Esophagus muscularis mucosa (tissue), 4 donors: ENCODE measurements at regions not wholly inside any gene's neighbourhood (a gene's known extent, or its start where the extent isn't known, plus 50 kb on each side); places are given as distances from the start of the nearest gene placed in this dataset.

Experiments used
- DNase-seq: peaks from one replicate; pipeline ENCODE4 v3.0.0-alpha.2; 2017; ENCODE audit errors: extremely low spot score
- H3K27ac ChIP-seq, 4 donors: fragments of 200-600 bp; sonication (generic); replicated peaks in 1 of 4; 1 replicate in 3 of 4; 2 replicates in 1 of 4; pipeline ENCODE4 v1.5.1; 2016 to 2019; ENCODE audit warnings: mild to moderate bottlenecking in 1 of 4
- H3K27me3 ChIP-seq, 4 donors: fragments of 200-600 bp; sonication (generic); one replicate each; pipeline versions ENCODE4 v1.5.1 to v1.6.0; 2016 to 2019
- H3K36me3 ChIP-seq, 4 donors: fragments of 200-600 bp; sonication (generic); one replicate each; pipeline ENCODE4 v1.5.1; 2016 to 2019
- H3K4me1 ChIP-seq, 4 donors: fragments of 200-600 bp; sonication (generic); one replicate each; pipeline ENCODE4 v1.5.1; 2016 to 2019
- H3K4me3 ChIP-seq, 4 donors: fragments of 200-600 bp; sonication (generic); 1 replicate in 2 of 4; 2 replicates in 2 of 4; pipeline ENCODE4 v1.5.1; 2016 to 2019; ENCODE audit warnings: mild to moderate bottlenecking in 4 of 4, moderate library complexity in 1 of 4
- H3K9me3 ChIP-seq, 4 donors: fragments of 200-600 bp; sonication (generic); 1 replicate in 3 of 4; 2 replicates in 1 of 4; pipeline ENCODE4 v1.5.1; 2016 to 2019
- CTCF ChIP-seq, 3 experiments: fragments of 200-600 bp in 2 of 3; fragments of 450-650 bp in 1 of 3; sonication (generic) in 2 of 3; IDR thresholded peaks; one replicate each; pipeline ENCODE4 v1.5.1; 2017 to 2019; ENCODE audit warnings: antibody characterized with exemption in 3 of 3, mild to moderate bottlenecking in 2 of 3, moderate library complexity in 1 of 3
- EP300 ChIP-seq: sonication (generic); formaldehyde crosslinking; IDR thresholded peaks from one replicate; pipeline ENCODE4 v1.6.1; 2017; ENCODE audit warnings: antibody characterized with exemption
- POLR2A ChIP-seq: fragments of 450-650 bp; IDR thresholded peaks from one replicate; pipeline ENCODE4 v1.6.1; 2017; ENCODE audit warnings: antibody characterized with exemption, moderate library complexity, mild to moderate bottlenecking, low read depth
- POLR2AphosphoS5 ChIP-seq, 2 donors: sonication (generic); formaldehyde crosslinking; IDR thresholded peaks; one replicate each; pipeline ENCODE4 v1.6.1; 2017; ENCODE audit warnings: antibody characterized with exemption in 2 of 2
- WGBS: methylation state at CpG from one replicate; pipeline ENCODE4 v1.1.5; 2018; 5-methylcytosine and 5-hydroxymethylcytosine counted together
- intact Hi-C: fragments of 100-400 bp; cut with DNase I; formaldehyde crosslinking; loops from one replicate; pipeline ENCODE4 v1.15.1; 2023

GRCh38 chr2:60302377-60303126 is 250.9 kb downstream of the BCL11A start:
- H3K4me1 ChIP-seq: peaks cover 0 to 7% (median 2%) of the 10 kb centered on the region in 4 donors
- 93% methylated on average over 6 of the region's 6 CpGs for WGBS
- no peaks in the 10 kb centered on the region for H3K36me3 ChIP-seq
- intact Hi-C loops: no loop called here
- TF ChIP-seq POLR2A: no peak
- TF ChIP-seq POLR2AphosphoS5 (IDR thresholded peaks at IDR 0.05): no peak
- TF ChIP-seq EP300: no peak
- no peak for TF ChIP-seq CTCF (IDR thresholded peaks at IDR 0.05)
- DNase-seq: no peak
- no peak overlapping the region for H3K27ac ChIP-seq
- no peak overlapping the region for H3K4me3 ChIP-seq
- peaks cover 0 to 1% (median 0%) of the 10 kb centered on the region in 4 donors for H3K27me3 ChIP-seq
- H3K9me3 ChIP-seq: no peaks in the 10 kb centered on the region

GRCh38 chr2:60301726-60302125 is 251.7 kb downstream of the BCL11A start:
- Histone ChIP-seq H3K4me1 (peaks cover 0 to 7% (median 2%) of the 10 kb centered on the region in 4 donors), H3K9me3 (no peaks in the 10 kb centered on the region), H3K27me3 (peaks cover 0 to 6% (median 0%) of the 10 kb centered on the region in 4 donors), H3K36me3 (no peaks in the 10 kb centered on the region), H3K27ac (no peak overlapping the region), H3K4me3 (no peak overlapping the region)
- WGBS: 85% methylated on average over 3 of the region's 3 CpGs
- intact Hi-C loops: no loop called here
- TF ChIP-seq CTCF (IDR thresholded peaks at IDR 0.05): no peak
- TF ChIP-seq POLR2A: no peak
- no peak for TF ChIP-seq POLR2AphosphoS5 (IDR thresholded peaks at IDR 0.05)
- TF ChIP-seq EP300: no peak
- no peak for DNase-seq

GRCh38 chr2:60299179-60299578 is 254.3 kb downstream of the BCL11A start:
- H3K36me3 ChIP-seq: no peaks in the 10 kb centered on the region
- no peak overlapping the region for H3K4me3 ChIP-seq
- no peaks in the 10 kb centered on the region for H3K9me3 ChIP-seq
- TF ChIP-seq EP300 (no peak), CTCF (IDR thresholded peaks at IDR 0.05) (no peak), POLR2A (no peak), POLR2AphosphoS5 (IDR thresholded peaks at IDR 0.05) (no peak)
- 81% methylated on average over 8 of the region's 8 CpGs for WGBS
- peaks cover 0 to 21% (median 0%) of the 10 kb centered on the region in 4 donors for H3K27me3 ChIP-seq
- DNase-seq: no peak
- no peaks in the 10 kb centered on the region for H3K4me1 ChIP-seq
- no peak overlapping the region for H3K27ac ChIP-seq
- intact Hi-C loops: no loop called here

- H3K36me3 ChIP-seq: no peaks in the 10 kb centered on the region
- no peaks in the 10 kb centered on the region for H3K9me3 ChIP-seq
- WGBS: 90% methylated on average over 20 of the region's 20 CpGs
- peaks cover 0 to 21% (median 0%) of the 10 kb centered on the region in 4 donors for H3K27me3 ChIP-seq
- DNase-seq: no peak
- no peak for TF ChIP-seq EP300
- TF ChIP-seq POLR2A: no peak
- TF ChIP-seq CTCF (IDR thresholded peaks at IDR 0.05): no peak
- no peak for TF ChIP-seq POLR2AphosphoS5 (IDR thresholded peaks at IDR 0.05)
- no peaks in the 10 kb centered on the region for H3K4me1 ChIP-seq
- H3K4me3 ChIP-seq: no peak overlapping the region
- H3K27ac ChIP-seq: no peak overlapping the region
- intact Hi-C loops: no loop called here
Measured at GRCh38 chr2:60298006-60298696, 255.3 kb downstream of the BCL11A start.
